ENCODE measurements at regions not wholly inside any gene's neighbourhood (a gene's known extent, or its start where the extent isn't known, plus 50 kb on each side); places are given as distances from the start of the nearest gene placed in this dataset.

GRCh38 chr2:16008856-16009255, 68.5 kb downstream of the MYCN start:
- no peak for DNase-seq

DNA sequence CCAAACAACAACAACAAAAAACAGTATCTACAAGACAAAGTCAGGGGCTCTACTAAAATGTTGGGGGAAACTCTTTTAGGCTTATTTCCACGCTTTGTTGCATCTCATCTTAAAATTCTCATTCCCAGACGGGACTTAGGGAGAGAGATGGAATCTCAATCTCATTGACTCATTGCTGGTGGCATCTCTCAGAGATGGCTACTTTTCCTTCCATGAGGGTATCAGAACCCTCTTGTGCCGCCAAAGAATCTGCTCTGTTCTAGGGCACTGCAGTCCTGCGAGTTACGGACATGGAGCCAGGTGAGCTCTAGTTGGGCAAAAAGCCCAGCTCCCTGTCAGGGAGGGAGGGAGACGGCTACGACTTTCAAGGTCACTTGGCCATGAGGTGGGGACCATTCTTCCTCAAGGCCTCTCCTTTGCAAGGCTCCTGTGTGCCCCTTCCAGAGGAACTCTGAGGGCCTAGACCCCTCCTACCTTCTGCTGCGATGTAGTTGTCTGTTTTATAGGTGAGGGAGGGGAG, 68.0 kb downstream of the MYCN start:
- no peak for DNase-seq

- no peak for DNase-seq
Observed at GRCh38 chr2:16007167-16007934, 67.0 kb downstream of the MYCN start.

GRCh38 chr2:16006537-16007166, 66.3 kb downstream of the MYCN start:
- DNase-seq = no peak

- DNase-seq = no peak
Observed at GRCh38 chr2:16005816-16006536, 65.6 kb downstream of the MYCN start.

DNA sequence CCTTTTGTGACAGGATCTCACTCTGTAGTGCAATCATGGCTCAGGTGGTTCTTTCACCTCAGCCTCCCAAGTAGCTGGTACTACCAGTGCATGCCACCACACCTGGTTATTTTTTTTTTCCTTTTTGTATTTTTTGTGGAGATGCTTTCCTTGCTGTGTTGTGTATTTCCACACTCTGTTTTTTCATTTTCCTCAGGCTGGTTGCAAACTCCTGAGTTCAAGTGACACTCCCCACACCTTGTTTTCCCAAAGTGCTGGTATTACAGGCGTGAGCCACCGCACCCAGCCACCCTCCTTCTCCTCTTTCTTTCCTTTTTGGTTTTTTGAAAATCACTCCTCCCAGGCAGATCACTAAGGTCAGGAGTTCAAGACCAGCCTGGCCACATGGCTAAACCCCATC, 65.0 kb downstream of the MYCN start:
- no peak for DNase-seq

- DNase-seq = no peak
Observed at GRCh38 chr2:16003809-16004208, 63.5 kb downstream of the MYCN start.

- no peak for DNase-seq
Observed at GRCh38 chr2:16003152-16003551, 62.8 kb downstream of the MYCN start.

- DNase-seq = no peak
Observed at GRCh38 chr2:16002575-16002974, 62.2 kb downstream of the MYCN start.

DNA sequence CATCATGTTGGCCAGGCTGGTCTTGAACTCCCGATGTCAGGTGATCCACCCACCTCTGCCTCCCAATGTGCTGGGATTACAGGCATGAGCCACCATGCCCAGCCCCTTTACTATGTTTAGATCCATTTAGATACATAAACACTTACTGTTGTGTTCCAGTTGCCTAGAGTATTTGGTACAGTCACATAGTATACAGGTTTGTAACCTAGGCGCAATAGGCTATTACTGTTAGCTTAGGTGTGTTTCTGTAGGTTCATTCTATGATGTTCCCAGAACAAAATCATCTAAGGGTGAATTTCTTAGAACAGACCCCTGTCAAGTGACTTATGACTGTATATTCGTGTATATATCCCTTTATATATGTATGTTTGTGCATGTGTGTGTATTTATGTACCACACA, 61.8 kb downstream of the MYCN start:
- DNase-seq = no peak

DNA sequence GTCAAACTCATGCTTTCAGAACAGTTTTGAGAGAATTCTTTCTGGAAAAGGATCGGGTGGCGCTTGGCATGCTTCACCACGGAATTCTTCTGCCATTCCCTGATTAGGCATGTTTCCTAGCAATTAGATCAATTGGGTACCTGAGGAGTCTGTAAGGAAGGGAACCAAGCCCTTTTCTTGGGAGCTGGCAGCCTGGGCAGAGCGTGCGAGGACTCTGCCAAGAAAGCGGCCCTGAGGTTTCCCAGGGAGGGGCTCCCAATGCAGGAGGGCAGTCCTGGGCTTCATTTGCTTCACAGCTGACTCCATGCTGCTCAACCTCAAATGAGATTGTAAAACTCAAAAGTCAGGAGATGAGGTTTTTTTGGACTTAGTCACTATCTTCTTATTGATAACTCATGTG, 60.3 kb downstream of the MYCN start:
- no peak for DNase-seq

- no peak for DNase-seq
Observed at GRCh38 chr2:15999596-16000469, 59.5 kb downstream of the MYCN start.

DNA sequence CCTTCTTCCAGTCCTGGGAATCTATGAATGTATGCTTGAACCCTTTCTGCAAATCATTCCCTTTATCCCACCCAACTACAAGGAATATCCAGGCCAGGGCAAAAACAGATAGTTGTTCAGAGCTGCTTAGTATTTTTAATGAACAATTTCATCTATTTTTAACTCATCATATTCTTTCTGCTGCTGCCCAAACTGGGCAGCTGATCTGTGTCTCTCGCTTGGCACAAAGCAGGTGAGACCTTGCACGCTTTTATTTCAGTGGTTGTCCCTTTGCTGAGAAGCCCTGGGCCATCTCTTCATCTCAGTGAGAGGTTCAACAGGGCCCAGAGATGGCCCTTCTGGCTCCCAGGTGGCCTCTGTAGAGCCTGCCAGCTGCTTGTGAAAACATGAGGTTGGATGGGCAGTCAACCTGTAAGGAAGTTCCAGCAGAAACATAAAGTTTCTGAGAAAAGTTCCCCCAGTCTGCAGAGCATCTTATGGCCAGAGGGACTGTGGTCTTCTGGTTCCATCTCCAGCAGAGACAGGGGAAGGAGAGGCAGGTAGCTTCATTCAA, 57.5 kb downstream of the MYCN start:
- no peak for DNase-seq

DNA sequence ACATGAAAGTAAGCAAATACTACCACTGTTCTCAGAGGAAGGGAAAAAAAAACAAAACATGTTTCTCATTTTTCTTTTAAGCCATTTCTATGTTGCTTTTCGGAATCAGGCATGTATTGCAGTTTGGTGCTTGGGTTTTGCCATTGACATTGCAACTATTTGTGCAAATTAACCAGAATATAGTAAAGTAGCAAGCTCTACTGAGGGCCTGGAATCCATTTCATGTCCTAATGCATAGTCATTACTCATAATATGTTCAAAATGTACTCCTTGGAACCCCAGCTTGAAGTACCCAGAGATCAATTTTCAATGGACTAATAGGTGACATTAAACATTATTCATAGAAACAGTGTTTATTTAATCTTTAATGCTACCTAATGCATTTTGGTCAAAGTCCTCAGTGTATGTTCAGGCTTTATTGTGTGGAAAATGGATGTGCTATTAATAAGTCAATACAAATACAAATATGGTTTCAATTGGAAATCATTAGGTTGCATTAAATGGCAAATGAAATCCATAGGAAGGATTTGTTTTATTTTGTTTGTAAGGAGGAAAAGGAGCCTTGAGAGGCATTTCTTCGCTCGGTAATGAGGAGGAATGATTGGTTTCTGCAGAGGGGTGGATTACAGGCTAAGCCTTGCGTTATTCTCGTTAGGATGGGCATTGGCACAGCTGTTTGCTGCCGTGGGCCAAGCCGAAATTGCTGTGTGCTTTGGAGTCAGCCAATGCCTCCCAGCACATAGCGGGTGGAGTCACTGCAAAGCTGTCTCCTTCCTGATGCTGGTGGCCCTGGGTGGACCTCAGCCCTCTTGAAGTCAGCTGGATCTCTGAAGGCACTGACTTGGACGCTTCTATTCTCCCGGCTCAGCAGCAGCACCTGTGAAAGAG, 56.4 kb downstream of the MYCN start:
- DNase-seq = no peak

All from NCI-H2171 treated with DMSO at 0.1 percent for 48 hours (cell line).